GM12878 (cell line): ENCODE measurements at regions not wholly inside any gene's neighbourhood (a gene's known extent, or its start where the extent isn't known, plus 50 kb on each side); places are given as distances from the start of the nearest gene placed in this dataset.

ENCODE experiments used
- HDGF ChIP-seq: fragments of 450-650 bp; IDR thresholded peaks from 2 replicates; pipeline ENCODE4 v1.6.1; 2016; ENCODE audit warnings: antibody characterized with exemption
- KDM1A ChIP-seq: fragments of 200-600 bp; sonication (generic); IDR thresholded peaks from 2 replicates; pipeline ENCODE4 v1.6.1; 2016; ENCODE audit warnings: borderline replicate concordance
- LARP7 ChIP-seq: fragments of 450-650 bp; IDR thresholded peaks from 2 replicates; pipeline ENCODE4 v1.6.1; 2017; ENCODE audit warnings: mild to moderate bottlenecking
- TCF3 ChIP-seq: IDR thresholded peaks from 2 replicates; pipeline ENCODE4 v1.6.1; 2012; ENCODE audit warnings: low read depth, mild to moderate bottlenecking, low read length, borderline replicate concordance; ENCODE audit not compliant: insufficient read depth
- TF ChIP-seq, protein P1 (sequence below): fragments of 450-650 bp; IDR thresholded peaks from 2 replicates; pipeline ENCODE4 v1.6.1; 2016; ENCODE audit warnings: mild to moderate bottlenecking, moderate library complexity, borderline replicate concordance
- TF ChIP-seq, protein P2 (sequence below): fragments of 450-650 bp; formaldehyde crosslinking; IDR thresholded peaks from 2 replicates; pipeline ENCODE4 v1.4.0; 2022; ENCODE audit warnings: mild to moderate bottlenecking, moderate library complexity
- TF ChIP-seq, protein P3 (sequence below): fragments of 150-350 bp; IDR thresholded peaks from 2 replicates; pipeline ENCODE4 v1.6.1; 2016; ENCODE audit warnings: low read depth, low read length

DNA sequence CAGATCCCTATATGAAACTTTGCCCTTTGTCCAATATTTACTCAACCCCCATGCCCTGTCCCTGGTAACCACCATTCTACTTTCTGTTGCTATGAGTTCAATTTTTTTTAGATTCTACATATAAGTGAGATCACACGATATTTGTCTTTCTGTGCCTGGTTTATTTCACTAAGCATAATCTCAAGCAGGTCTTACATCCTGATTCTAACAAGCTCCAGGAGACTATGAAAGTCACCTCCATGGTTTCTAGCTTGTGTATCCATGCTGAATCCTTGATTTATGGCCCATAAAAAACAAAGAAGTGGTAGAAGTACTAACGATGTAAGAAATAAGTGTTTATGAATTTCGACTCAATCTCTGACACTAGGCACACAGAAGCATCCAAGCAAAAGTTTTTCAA, 68.0 kb downstream of the OR5AK2 start (continued):
- TF ChIP-seq, protein P1, sequence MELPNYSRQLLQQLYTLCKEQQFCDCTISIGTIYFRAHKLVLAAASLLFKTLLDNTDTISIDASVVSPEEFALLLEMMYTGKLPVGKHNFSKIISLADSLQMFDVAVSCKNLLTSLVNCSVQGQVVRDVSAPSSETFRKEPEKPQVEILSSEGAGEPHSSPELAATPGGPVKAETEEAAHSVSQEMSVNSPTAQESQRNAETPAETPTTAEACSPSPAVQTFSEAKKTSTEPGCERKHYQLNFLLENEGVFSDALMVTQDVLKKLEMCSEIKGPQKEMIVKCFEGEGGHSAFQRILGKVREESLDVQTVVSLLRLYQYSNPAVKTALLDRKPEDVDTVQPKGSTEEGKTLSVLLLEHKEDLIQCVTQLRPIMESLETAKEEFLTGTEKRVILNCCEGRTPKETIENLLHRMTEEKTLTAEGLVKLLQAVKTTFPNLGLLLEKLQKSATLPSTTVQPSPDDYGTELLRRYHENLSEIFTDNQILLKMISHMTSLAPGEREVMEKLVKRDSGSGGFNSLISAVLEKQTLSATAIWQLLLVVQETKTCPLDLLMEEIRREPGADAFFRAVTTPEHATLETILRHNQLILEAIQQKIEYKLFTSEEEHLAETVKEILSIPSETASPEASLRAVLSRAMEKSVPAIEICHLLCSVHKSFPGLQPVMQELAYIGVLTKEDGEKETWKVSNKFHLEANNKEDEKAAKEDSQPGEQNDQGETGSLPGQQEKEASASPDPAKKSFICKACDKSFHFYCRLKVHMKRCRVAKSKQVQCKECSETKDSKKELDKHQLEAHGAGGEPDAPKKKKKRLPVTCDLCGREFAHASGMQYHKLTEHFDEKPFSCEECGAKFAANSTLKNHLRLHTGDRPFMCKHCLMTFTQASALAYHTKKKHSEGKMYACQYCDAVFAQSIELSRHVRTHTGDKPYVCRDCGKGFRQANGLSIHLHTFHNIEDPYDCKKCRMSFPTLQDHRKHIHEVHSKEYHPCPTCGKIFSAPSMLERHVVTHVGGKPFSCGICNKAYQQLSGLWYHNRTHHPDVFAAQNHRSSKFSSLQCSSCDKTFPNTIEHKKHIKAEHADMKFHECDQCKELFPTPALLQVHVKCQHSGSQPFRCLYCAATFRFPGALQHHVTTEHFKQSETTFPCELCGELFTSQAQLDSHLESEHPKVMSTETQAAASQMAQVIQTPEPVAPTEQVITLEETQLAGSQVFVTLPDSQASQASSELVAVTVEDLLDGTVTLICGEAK, result no peak
- TF ChIP-seq TCF3 (no peak), HDGF (no peak), LARP7 (no peak), KDM1A (no peak)
- TF ChIP-seq, protein P2, sequence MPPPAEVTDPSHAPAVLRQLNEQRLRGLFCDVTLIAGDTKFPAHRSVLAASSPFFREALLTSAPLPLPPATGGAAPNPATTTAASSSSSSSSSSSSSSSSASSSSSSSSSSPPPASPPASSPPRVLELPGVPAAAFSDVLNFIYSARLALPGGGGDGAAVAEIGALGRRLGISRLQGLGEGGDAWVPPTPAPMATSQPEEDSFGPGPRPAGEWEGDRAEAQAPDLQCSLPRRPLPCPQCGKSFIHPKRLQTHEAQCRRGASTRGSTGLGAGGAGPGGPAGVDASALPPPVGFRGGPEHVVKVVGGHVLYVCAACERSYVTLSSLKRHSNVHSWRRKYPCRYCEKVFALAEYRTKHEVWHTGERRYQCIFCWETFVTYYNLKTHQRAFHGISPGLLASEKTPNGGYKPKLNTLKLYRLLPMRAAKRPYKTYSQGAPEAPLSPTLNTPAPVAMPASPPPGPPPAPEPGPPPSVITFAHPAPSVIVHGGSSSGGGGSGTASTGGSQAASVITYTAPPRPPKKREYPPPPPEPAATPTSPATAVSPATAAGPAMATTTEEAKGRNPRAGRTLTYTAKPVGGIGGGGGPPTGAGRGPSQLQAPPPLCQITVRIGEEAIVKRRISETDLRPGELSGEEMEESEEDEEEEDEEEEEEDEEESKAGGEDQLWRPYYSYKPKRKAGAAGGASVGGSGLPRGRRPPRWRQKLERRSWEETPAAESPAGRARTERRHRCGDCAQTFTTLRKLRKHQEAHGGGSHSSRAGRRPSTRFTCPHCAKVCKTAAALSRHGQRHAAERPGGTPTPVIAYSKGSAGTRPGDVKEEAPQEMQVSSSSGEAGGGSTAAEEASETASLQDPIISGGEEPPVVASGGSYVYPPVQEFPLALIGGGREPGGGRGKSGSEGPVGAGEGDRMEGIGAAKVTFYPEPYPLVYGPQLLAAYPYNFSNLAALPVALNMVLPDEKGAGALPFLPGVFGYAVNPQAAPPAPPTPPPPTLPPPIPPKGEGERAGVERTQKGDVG (CRISPR knock-in tag), result no peak
- TF ChIP-seq, protein P3, sequence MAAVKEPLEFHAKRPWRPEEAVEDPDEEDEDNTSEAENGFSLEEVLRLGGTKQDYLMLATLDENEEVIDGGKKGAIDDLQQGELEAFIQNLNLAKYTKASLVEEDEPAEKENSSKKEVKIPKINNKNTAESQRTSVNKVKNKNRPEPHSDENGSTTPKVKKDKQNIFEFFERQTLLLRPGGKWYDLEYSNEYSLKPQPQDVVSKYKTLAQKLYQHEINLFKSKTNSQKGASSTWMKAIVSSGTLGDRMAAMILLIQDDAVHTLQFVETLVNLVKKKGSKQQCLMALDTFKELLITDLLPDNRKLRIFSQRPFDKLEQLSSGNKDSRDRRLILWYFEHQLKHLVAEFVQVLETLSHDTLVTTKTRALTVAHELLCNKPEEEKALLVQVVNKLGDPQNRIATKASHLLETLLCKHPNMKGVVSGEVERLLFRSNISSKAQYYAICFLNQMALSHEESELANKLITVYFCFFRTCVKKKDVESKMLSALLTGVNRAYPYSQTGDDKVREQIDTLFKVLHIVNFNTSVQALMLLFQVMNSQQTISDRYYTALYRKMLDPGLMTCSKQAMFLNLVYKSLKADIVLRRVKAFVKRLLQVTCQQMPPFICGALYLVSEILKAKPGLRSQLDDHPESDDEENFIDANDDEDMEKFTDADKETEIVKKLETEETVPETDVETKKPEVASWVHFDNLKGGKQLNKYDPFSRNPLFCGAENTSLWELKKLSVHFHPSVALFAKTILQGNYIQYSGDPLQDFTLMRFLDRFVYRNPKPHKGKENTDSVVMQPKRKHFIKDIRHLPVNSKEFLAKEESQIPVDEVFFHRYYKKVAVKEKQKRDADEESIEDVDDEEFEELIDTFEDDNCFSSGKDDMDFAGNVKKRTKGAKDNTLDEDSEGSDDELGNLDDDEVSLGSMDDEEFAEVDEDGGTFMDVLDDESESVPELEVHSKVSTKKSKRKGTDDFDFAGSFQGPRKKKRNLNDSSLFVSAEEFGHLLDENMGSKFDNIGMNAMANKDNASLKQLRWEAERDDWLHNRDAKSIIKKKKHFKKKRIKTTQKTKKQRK, result no peak
